GM18858 (cell line): ENCODE measurements at regions not wholly inside any gene's neighbourhood (a gene's known extent, or its start where the extent isn't known, plus 50 kb on each side); places are given as distances from the start of the nearest gene placed in this dataset.

Source experiments
- ATAC-seq: cut with Tn5 transposase; IDR thresholded peaks from one replicate; pipeline ENCODE4 v1.9.1; 2021; ENCODE audit not compliant: unreplicated experiment

GRCh38 chr3:147582642-147583041, 173.5 kb downstream of the ZIC1 start:
- ATAC-seq: no peak

DNA sequence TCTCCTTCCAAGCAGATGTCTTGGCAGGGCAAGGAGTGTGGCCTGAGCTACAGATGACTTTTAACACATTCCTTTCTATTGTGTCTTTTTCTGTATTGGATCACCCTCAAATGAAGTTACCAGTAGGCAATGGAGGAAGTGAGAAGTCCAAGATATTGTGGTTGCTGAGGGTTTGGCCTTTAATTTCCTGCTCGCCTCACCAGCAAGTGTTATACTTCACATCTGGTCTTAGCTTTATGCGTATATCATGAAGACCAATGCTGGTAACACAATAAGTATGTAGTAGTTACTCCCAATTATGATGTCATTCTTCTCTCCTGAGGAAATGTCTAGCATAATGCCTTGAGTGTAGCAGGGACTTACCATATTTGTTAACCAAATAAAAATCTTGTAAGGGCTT, 179.9 kb downstream of the ZIC1 start:
- no peak for ATAC-seq

DNA sequence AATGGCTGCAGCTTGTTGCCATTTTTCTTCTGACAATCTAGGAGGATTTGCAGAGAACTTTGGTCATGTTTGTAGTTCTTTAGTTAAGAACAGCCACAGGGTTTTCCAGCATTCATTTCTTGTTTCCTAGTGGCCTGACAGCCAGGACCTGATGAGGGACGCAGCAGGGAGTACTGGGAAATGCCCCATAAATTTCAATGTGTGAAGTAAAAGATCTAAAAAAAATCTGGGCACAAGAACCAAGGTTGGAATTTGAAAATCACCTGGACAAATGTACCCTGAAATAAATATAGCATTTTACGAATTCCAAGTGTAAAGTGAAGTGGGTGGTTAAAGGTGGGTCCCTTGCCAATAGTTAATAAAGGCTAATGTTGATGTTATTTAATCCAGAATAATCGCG, 195.0 kb downstream of the ZIC1 start:
- ATAC-seq: no peak

- ATAC-seq: peak; percentile 73
Measured at GRCh38 chr3:147613725-147614124, 204.6 kb downstream of the ZIC1 start.

GRCh38 chr3:147614210-147614609, 205.0 kb downstream of the ZIC1 start:
- no peak for ATAC-seq

GRCh38 chr3:147615035-147615434, 205.9 kb downstream of the ZIC1 start:
- ATAC-seq: no peak

- no peak for ATAC-seq
Measured at GRCh38 chr3:147616998-147617619, 207.9 kb downstream of the ZIC1 start.

- no peak for ATAC-seq
Measured at GRCh38 chr3:147618691-147619090, 209.5 kb downstream of the ZIC1 start.

DNA sequence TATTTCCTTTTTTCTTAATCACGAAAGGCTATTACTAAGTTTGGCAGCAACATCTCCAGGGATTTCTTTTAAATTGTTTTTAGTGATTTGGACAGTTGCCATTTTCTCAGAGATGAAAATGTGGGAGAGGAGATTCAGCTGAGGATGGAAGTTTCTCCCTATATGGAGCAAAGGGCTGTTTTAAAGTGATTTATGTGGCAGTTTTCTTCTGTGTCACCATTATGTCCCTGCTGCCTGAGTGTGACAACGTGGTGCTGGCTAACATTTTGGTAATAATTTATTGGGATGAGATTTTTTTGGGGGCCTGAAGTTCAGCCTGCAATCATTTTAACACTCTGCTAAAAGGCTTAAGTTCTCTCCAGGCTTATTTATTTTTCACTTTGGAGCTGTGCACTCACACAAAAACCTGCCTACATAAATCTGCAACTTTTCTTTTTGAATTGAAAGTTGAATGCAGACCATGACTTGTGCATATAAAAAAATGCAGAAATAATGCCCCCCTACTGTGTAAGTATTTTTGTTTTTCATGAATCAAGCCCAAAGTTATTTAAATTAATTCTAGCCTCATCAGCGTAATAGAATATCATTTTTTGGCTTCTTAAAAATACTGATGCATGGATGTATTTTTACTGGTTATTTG, 210.9 kb downstream of the ZIC1 start:
- no peak for ATAC-seq

- ATAC-seq: no peak
Measured at GRCh38 chr3:147620906-147621305, 211.7 kb downstream of the ZIC1 start.

GRCh38 chr3:147630921-147631415, 221.8 kb downstream of the ZIC1 start:
- ATAC-seq: no peak

DNA sequence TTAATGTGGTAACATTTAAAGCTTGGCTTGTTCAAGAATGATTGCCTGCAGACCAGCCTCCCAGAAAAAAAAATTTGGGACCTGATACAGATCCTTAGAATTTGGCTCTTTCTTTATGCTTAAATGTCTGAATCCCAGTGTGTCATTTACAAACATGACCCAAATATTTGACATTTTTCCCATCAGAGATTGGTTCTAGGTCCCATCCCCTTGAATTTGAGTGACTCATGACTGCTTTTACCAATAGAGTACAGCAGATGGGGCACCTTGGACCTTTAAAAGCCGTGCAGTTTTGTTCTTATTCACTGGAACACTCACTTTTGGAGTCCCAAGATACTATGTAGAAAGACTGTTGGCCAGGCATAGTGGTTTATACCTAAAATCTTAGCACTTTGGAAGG, 231.6 kb downstream of the ZIC1 start:
- ATAC-seq: no peak

GRCh38 chr3:147645761-147646160, 236.6 kb downstream of the ZIC1 start:
- no peak for ATAC-seq

DNA sequence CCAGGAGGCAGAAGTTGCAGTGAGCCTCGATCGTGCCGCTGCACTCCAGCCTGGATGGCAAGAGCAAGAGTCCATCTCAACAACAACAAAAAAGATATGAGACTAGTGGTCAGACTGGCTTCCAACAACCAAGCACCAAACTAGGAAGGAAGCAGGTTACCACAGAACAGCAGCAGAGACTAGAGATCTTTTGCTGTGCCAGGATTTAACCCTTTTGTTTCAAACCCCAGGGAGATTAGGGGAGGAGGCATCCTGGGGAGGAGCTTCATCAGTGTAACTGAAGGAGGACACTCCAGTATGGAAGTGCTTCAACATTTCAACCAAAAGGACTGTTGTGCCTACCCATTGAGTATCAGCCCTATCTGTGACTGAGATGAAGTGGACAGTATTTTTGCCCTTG, 240.3 kb downstream of the ZIC1 start:
- no peak for ATAC-seq

GRCh38 chr3:147651107-147651778, 242.1 kb downstream of the ZIC1 start:
- ATAC-seq: no peak

DNA sequence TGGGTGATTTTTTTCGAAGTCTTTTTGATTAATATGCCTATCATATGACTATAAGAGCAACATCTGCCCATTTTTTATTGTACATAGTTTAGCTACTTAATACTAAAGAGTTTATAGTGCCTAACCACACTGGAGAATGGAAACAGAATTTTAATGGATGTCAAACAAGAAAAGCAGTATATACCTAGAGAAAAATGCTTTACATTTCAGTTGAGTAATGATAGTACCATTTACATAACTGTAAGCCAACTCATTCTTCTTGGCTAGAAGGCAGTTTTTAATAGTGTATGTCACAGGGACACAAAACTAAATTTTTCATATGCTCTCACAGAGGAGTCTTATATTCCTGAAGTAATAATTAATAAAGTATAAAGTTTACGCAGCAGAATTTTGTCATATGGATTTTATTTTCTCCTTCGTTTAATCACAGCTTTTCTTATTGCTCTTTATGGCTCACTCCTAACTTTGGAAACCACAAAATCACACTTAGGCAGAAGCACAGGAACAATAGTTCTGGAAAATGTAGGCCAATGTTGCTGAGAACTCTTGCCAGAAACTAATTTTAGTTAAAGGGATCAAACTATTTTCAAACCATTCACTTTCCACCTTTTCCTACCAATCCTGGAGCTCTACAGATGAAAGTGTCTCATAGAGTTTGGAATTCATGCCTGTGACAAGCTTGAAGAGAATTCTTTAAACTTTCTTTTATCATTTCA, 243.6 kb downstream of the ZIC1 start:
- ATAC-seq: no peak

DNA sequence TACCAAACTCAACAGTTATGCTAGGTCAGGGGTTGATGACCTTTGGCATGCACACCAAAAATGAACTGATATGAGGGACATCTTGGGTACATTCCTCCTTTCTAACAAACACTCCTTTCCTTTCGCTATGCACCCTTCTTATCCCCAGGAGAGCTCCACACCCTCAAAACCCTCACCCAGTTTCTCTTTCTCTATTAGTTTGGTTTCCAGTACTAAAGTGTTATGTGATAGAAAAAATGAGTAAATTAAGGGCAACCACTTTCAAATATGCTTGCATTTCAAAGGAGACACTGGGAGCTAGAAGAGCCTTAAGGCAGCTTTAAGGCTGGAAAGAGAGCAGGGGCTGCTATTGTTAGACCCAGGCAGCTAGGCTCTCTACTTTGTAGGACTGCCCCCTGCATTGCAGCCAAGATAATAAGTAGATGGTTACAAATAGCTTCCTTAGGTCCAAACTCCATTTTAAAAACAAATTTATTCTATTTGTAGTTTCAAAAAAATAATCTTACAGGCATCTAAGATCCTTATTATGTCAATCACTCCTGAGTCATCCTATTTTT, 244.3 kb downstream of the ZIC1 start:
- no peak for ATAC-seq

- ATAC-seq: no peak
Measured at GRCh38 chr3:147654827-147655226, 245.7 kb downstream of the ZIC1 start.

DNA sequence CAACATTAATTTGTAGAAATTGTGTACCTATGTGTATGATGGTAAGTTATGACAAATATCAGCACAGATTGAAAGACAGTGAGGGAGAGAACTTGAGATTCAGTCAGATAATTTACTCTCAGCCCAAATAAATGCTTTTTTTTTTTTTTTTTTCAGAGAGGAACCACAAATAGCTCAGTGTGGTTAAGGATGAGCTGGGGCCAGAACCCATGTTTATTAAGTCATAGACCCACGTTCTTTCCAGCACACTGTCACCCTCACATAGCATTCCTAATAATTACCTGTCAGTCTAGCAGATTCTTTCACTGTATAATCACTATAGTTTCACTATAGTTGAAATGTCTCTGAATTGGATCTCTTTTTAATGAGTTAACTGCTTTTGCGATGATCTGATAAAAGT, 246.1 kb downstream of the ZIC1 start:
- no peak for ATAC-seq

DNA sequence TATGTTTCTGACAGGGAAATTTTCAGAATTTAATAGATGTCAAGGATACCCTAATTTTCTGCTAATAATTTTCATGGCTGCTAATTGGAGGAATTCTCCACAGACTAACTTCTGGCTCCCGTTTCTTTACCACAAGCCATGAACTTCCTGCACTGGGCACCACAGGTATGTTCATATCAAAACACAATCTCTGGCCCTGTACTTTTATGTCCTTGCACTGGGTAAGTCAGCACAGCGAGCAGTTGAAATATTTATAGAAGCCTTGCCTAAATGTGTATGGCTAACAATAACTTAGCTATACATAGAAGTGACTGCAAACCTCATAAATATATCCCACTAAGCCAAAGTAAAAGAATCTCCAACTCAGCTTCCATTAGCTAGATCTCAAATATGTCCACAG, 246.9 kb downstream of the ZIC1 start:
- no peak for ATAC-seq

- ATAC-seq: no peak
Measured at GRCh38 chr3:147661916-147662315, 252.8 kb downstream of the ZIC1 start.
